OCI-LY1 (cell line): ENCODE measurements at regions not wholly inside any gene's neighbourhood (a gene's known extent, or its start where the extent isn't known, plus 50 kb on each side); places are given as distances from the start of the nearest gene placed in this dataset.

Experiments
- CTCF ChIP-seq: fragments of 200-600 bp; sonication (generic), shearing (Covaris generic); IDR thresholded peaks from 2 replicates; pipeline ENCODE4 v1.5.1; 2017; ENCODE audit warnings: mild to moderate bottlenecking, antibody characterized with exemption, low read length, moderate library complexity, mixed read lengths
- EZH2 ChIP-seq: fragments of 200-600 bp; sonication (generic), shearing (Covaris generic); IDR thresholded peaks from 2 replicates; pipeline ENCODE4 v1.8.0; 2017; ENCODE audit warnings: borderline replicate concordance, mixed run types, mild to moderate bottlenecking, antibody characterized with exemption, low read length, moderate library complexity, mixed read lengths

GRCh38 chr20:11311659-11312224, 606.0 kb upstream of the BTBD3 start:
- no peak for TF ChIP-seq CTCF
- no peak for TF ChIP-seq EZH2
